PC-9 (cell line): ENCODE measurements at regions not wholly inside any gene's neighbourhood (a gene's known extent, or its start where the extent isn't known, plus 50 kb on each side); places are given as distances from the start of the nearest gene placed in this dataset.

Experiments used
- BruUV-seq: library from RNA; stranded (reverse); fragments of 400-500 nt; replicated peaks from 2 replicates; lab custom pipeline; 2021; lab: Mats Ljungman, UMichigan
- CTCF ChIA-PET: fragments of 300-600 bp; sonication (Branson Sonifier 250); formaldehyde crosslinking; loops from one replicate; lab custom pipeline; 2022; ENCODE audit warnings: antibody characterized with exemption; lab: Charles Lee
- POLR2A ChIA-PET: fragments of 300-600 bp; sonication (Branson Sonifier 250); formaldehyde crosslinking; loops from one replicate; lab custom pipeline; 2022; ENCODE audit warnings: antibody characterized with exemption; ENCODE audit not compliant: unreplicated experiment; lab: Charles Lee
- DNase-seq, 2 experiments: peaks; one replicate each; pipeline versions ENCODE4 v3.0.0 to v3.0.0-alpha.2; 2015 to 2022; ENCODE audit warnings: mixed read lengths in 1 of 2
- H2AFZ ChIP-seq: fragments of 200-600 bp; sonication (generic); 2 replicates; pipeline ENCODE4 v1.8.1; 2017; ENCODE audit warnings: antibody characterized with exemption
- H3F3A ChIP-seq: fragments of 200-600 bp; sonication (generic); 2 replicates; pipeline ENCODE4 v1.8.1; 2017; ENCODE audit warnings: antibody characterized with exemption, mild to moderate bottlenecking, low read depth; ENCODE audit not compliant: insufficient read depth
- H3K27ac ChIP-seq: fragments of 200-600 bp; sonication (generic); 2 replicates; pipeline ENCODE4 v1.6.1; 2016; ENCODE audit warnings: mixed run types
- H3K27me3 ChIP-seq: fragments of 200-600 bp; sonication (generic); 2 replicates; pipeline ENCODE4 v1.6.1; 2016; ENCODE audit warnings: low read depth, mixed run types; ENCODE audit not compliant: insufficient read depth
- H3K36me3 ChIP-seq: fragments of 200-600 bp; sonication (generic); 2 replicates; pipeline ENCODE4 v1.6.1; 2016; ENCODE audit warnings: low read depth, mixed run types
- H3K4me1 ChIP-seq: fragments of 200-600 bp; sonication (generic); replicated peaks from 2 replicates; pipeline ENCODE4 v1.6.1; 2016; ENCODE audit warnings: mixed run types; ENCODE audit not compliant: insufficient read depth
- H3K4me2 ChIP-seq: fragments of 200-600 bp; sonication (generic); 2 replicates; pipeline ENCODE4 v1.6.1; 2017; ENCODE audit warnings: mixed run types
- H3K4me3 ChIP-seq: fragments of 200-600 bp; sonication (generic); 2 replicates; pipeline ENCODE4 v1.6.1; 2016; ENCODE audit warnings: mixed run types
- H3K79me2 ChIP-seq: fragments of 200-600 bp; sonication (generic); 2 replicates; pipeline ENCODE4 v1.6.1; 2017; ENCODE audit warnings: low read depth, mixed run types
- H3K9me2 ChIP-seq: fragments of 200-600 bp; sonication (generic); 2 replicates; pipeline ENCODE4 v1.8.1; 2017; ENCODE audit warnings: mild to moderate bottlenecking; ENCODE audit not compliant: insufficient read depth
- H3K9me3 ChIP-seq: fragments of 200-600 bp; sonication (generic); 2 replicates; pipeline ENCODE4 v1.8.1; 2016; ENCODE audit warnings: low read depth; ENCODE audit not compliant: insufficient read depth
- H4K20me1 ChIP-seq: fragments of 200-600 bp; sonication (generic); 2 replicates; pipeline ENCODE4 v1.8.1; 2017; ENCODE audit not compliant: insufficient read depth
- CTCF ChIP-seq: fragments of 200-600 bp; sonication (generic); conservative IDR thresholded peaks from 2 replicates; pipeline ENCODE4 v1.6.1; 2017; ENCODE audit warnings: mixed run types, antibody characterized with exemption, mild to moderate bottlenecking, moderate library complexity
- EZH2 ChIP-seq: fragments of 200-600 bp; sonication (generic); IDR thresholded peaks from 2 replicates; pipeline ENCODE4 v1.8.0; 2017; ENCODE audit warnings: antibody characterized with exemption, low read depth
- intact Hi-C: fragments of 100-400 bp; cut with micrococcal nuclease; formaldehyde crosslinking; loops from one replicate; pipeline ENCODE4 v1.10.0; 2022; ENCODE audit not compliant: unreplicated experiment

GRCh38 chr15:29468899-29469298, 199.3 kb upstream of the NSMCE3 start:
- no peak for DNase-seq
- BruUV-seq: no TSS peak

GRCh38 chr15:29467091-29467490, 197.5 kb upstream of the NSMCE3 start:
- TF ChIP-seq EZH2 (no peak), CTCF (no peak)
- intact Hi-C loops: no loop called here
- BruUV-seq: no TSS peak
- H3K36me3 ChIP-seq: no peaks in the 10 kb centered on the region
- CTCF ChIA-PET: no interaction called here
- H4K20me1 ChIP-seq: no peaks in the 10 kb centered on the region
- H3K4me2 ChIP-seq: no peak overlapping the region
- H3F3A ChIP-seq: no peaks in the 10 kb centered on the region
- no peaks in the 10 kb centered on the region for H3K9me3 ChIP-seq
- H2AFZ ChIP-seq: no peak overlapping the region
- H3K79me2 ChIP-seq: no peaks in the 10 kb centered on the region
- peaks cover 6% of the 10 kb centered on the region; the same call in 1 of the 2 replicates for H3K27me3 ChIP-seq
- no peak overlapping the region for H3K4me3 ChIP-seq
- no peaks in the 10 kb centered on the region for H3K4me1 ChIP-seq
- POLR2A ChIA-PET: no interaction called here
- H3K9me2 ChIP-seq: no peaks in the 10 kb centered on the region
- no peak for DNase-seq
- H3K27ac ChIP-seq: no peak overlapping the region

More at GRCh38 chr15:29468899-29469298, 199.3 kb upstream of the NSMCE3 start:
- Histone ChIP-seq H3K4me3 (no peak overlapping the region), H3K27me3 (peaks cover 12% of the 10 kb centered on the region), H3K9me2 (no peaks in the 10 kb centered on the region), H4K20me1 (no peaks in the 10 kb centered on the region), H3K4me1 (no peaks in the 10 kb centered on the region), H3K4me2 (no peak overlapping the region), H3K9me3 (no peaks in the 10 kb centered on the region), H3K79me2 (no peaks in the 10 kb centered on the region), H3K27ac (no peak overlapping the region), H3K36me3 (no peaks in the 10 kb centered on the region), H2AFZ (no peak overlapping the region), H3F3A (no peaks in the 10 kb centered on the region)
- POLR2A ChIA-PET: no interaction called here
- TF ChIP-seq CTCF (no peak), EZH2 (no peak)
- CTCF ChIA-PET: no interaction called here
- intact Hi-C loops: no loop called here

GRCh38 chr15:29466292-29466691, 196.7 kb upstream of the NSMCE3 start:
- ChIA-PET CTCF (no interaction called here), POLR2A (no interaction called here)
- H3K79me2 ChIP-seq: no peaks in the 10 kb centered on the region
- no peak overlapping the region for H3K4me2 ChIP-seq
- no peaks in the 10 kb centered on the region for H4K20me1 ChIP-seq
- H3K9me2 ChIP-seq: no peaks in the 10 kb centered on the region
- no peak for DNase-seq
- peaks cover 12% of the 10 kb centered on the region; the same call in 1 of the 2 replicates for H3K27me3 ChIP-seq
- H3K27ac ChIP-seq: no peak overlapping the region
- H3K4me3 ChIP-seq: no peak overlapping the region
- no peaks in the 10 kb centered on the region for H3F3A ChIP-seq
- TF ChIP-seq CTCF: no peak
- no peak for TF ChIP-seq EZH2
- no peak overlapping the region for H2AFZ ChIP-seq
- no peaks in the 10 kb centered on the region for H3K36me3 ChIP-seq
- H3K9me3 ChIP-seq: no peaks in the 10 kb centered on the region
- H3K4me1 ChIP-seq: no peaks in the 10 kb centered on the region
- intact Hi-C loops: no loop called here
- BruUV-seq: no TSS peak
